ENCODE measurements at regions not wholly inside any gene's neighbourhood (a gene's known extent, or its start where the extent isn't known, plus 50 kb on each side); places are given as distances from the start of the nearest gene placed in this dataset.

GRCh38 chr15:23760024-23760423, 72.9 kb upstream of the NDN start:
- H2AFZ ChIP-seq (ENCODE audit: low read depth, low read length): no peak overlapping the region
- TF ChIP-seq EZH2phosphoT487 (IDR thresholded peaks at IDR 0.05; ENCODE audit: low read depth): no peak
- no peak for TF ChIP-seq CTCF (IDR thresholded peaks at IDR 0.05; ENCODE audit: low read depth, low read length)
- no peaks in the 10 kb centered on the region for H4K20me1 ChIP-seq (ENCODE audit: insufficient read depth, low read length)
- no peak overlapping the region for H3K27ac ChIP-seq (ENCODE audit: low read length)
- no peaks in the 10 kb centered on the region for H3K79me2 ChIP-seq (ENCODE audit: low read length)
- H3K4me2 ChIP-seq (ENCODE audit: low read length): no peak overlapping the region
- H3K4me1 ChIP-seq (ENCODE audit: low read length): no peaks in the 10 kb centered on the region
- no peaks in the 10 kb centered on the region for H3K27me3 ChIP-seq (ENCODE audit: low read depth, low read length)
- H3K9ac ChIP-seq (ENCODE audit: low read length): no peak overlapping the region
- no peaks in the 10 kb centered on the region for H3K36me3 ChIP-seq (replicated peaks; ENCODE audit: low read depth, low read length)
- H3K4me3 ChIP-seq (ENCODE audit: low read length): no peak overlapping the region
- H3K9me3 ChIP-seq (ENCODE audit: insufficient read depth, low read length): no peaks in the 10 kb centered on the region

GRCh38 chr15:23761386-23761785, 74.3 kb upstream of the NDN start:
- Histone ChIP-seq H3K9me3 (ENCODE audit: insufficient read depth, low read length) (no peaks in the 10 kb centered on the region), H3K9ac (ENCODE audit: low read length) (no peak overlapping the region), H3K27me3 (ENCODE audit: low read depth, low read length) (no peaks in the 10 kb centered on the region), H2AFZ (ENCODE audit: low read depth, low read length) (no peak overlapping the region), H3K4me2 (ENCODE audit: low read length) (no peak overlapping the region), H3K36me3 (replicated peaks; ENCODE audit: low read depth, low read length) (no peaks in the 10 kb centered on the region), H4K20me1 (ENCODE audit: insufficient read depth, low read length) (no peaks in the 10 kb centered on the region), H3K4me1 (ENCODE audit: low read length) (no peaks in the 10 kb centered on the region), H3K27ac (ENCODE audit: low read length) (no peak overlapping the region), H3K79me2 (ENCODE audit: low read length) (no peaks in the 10 kb centered on the region), H3K4me3 (ENCODE audit: low read length) (no peak overlapping the region)
- no peak for TF ChIP-seq CTCF (IDR thresholded peaks at IDR 0.05; ENCODE audit: low read depth, low read length)

- Histone ChIP-seq H4K20me1 (ENCODE audit: insufficient read depth, low read length) (no peaks in the 10 kb centered on the region), H3K36me3 (replicated peaks; ENCODE audit: low read depth, low read length) (no peaks in the 10 kb centered on the region), H3K4me3 (ENCODE audit: low read length) (no peak overlapping the region), H3K4me1 (ENCODE audit: low read length) (no peaks in the 10 kb centered on the region), H3K27ac (ENCODE audit: low read length) (no peak overlapping the region), H3K27me3 (ENCODE audit: low read depth, low read length) (no peaks in the 10 kb centered on the region), H3K9me3 (ENCODE audit: insufficient read depth, low read length) (no peaks in the 10 kb centered on the region), H2AFZ (ENCODE audit: low read depth, low read length) (no peak overlapping the region), H3K4me2 (ENCODE audit: low read length) (no peak overlapping the region), H3K79me2 (ENCODE audit: low read length) (no peaks in the 10 kb centered on the region), H3K9ac (ENCODE audit: low read length) (no peak overlapping the region)
- TF ChIP-seq CTCF (IDR thresholded peaks at IDR 0.05; ENCODE audit: low read depth, low read length): no peak
- no peak for TF ChIP-seq EZH2phosphoT487 (IDR thresholded peaks at IDR 0.05; ENCODE audit: low read depth)
Observed at GRCh38 chr15:23762026-23762425, 74.9 kb upstream of the NDN start.

GRCh38 chr15:23763021-23763420, 75.9 kb upstream of the NDN start:
- no peak overlapping the region for H3K27ac ChIP-seq (ENCODE audit: low read length)
- no peaks in the 10 kb centered on the region for H3K9me3 ChIP-seq (ENCODE audit: insufficient read depth, low read length)
- no peak overlapping the region for H3K4me2 ChIP-seq (ENCODE audit: low read length)
- no peak overlapping the region for H3K4me3 ChIP-seq (ENCODE audit: low read length)
- TF ChIP-seq EZH2phosphoT487 (IDR thresholded peaks at IDR 0.05; ENCODE audit: low read depth) (no peak), CTCF (IDR thresholded peaks at IDR 0.05; ENCODE audit: low read depth, low read length) (no peak)
- H3K4me1 ChIP-seq (ENCODE audit: low read length): no peaks in the 10 kb centered on the region
- no peak overlapping the region for H3K9ac ChIP-seq (ENCODE audit: low read length)
- no peaks in the 10 kb centered on the region for H3K27me3 ChIP-seq (ENCODE audit: low read depth, low read length)
- H2AFZ ChIP-seq (ENCODE audit: low read depth, low read length): no peak overlapping the region
- H3K36me3 ChIP-seq (replicated peaks; ENCODE audit: low read depth, low read length): no peaks in the 10 kb centered on the region
- no peaks in the 10 kb centered on the region for H3K79me2 ChIP-seq (ENCODE audit: low read length)
- no peaks in the 10 kb centered on the region for H4K20me1 ChIP-seq (ENCODE audit: insufficient read depth, low read length)
